ENCODE measurements at regions not wholly inside any gene's neighbourhood (a gene's known extent, or its start where the extent isn't known, plus 50 kb on each side); places are given as distances from the start of the nearest gene placed in this dataset.

GRCh38 chr1:79785964-79786363 lies 779.4 kb upstream of the ADGRL4 start:
- intact Hi-C loops (cut with DNase I, micrococcal nuclease), result no loop called here
- H3K27me3 Mint-ChIP-seq, result no peaks in the 10 kb centered on the region
- ChIA-PET CTCF (no interaction called here), POLR2A (no interaction called here)
- no peak for ATAC-seq (ENCODE audit: poor library complexity)
- H3K4me1 Mint-ChIP-seq (ENCODE audit: low read depth), result no peaks in the 10 kb centered on the region
- no peak overlapping the region for H3K4me3 Mint-ChIP-seq
- peaks cover 0 to 7% of the 10 kb centered on the region in 2 experiments for H3K9me3 ChIP-seq (ENCODE audit: control insufficient read depth in 1 of 2, insufficient read depth in 1 of 2, low read length in 2 of 2)
- H3K9me3 Mint-ChIP-seq, result peaks cover 11% of the 10 kb centered on the region
- H3K4me1 ChIP-seq (ENCODE audit: insufficient read depth, low read length), result no peaks in the 10 kb centered on the region
- H3K4me3 ChIP-seq (ENCODE audit: low read length), result no peak overlapping the region
- no peaks in the 10 kb centered on the region for H3K36me3 Mint-ChIP-seq (ENCODE audit: low read depth)
- no peak overlapping the region for H3K27ac Mint-ChIP-seq
- no peak for TF ChIP-seq CTCF (IDR thresholded peaks at IDR 0.05)
- no peak for DNase-seq
- H3K36me3 ChIP-seq (ENCODE audit: insufficient read depth, low read length), result no peaks in the 10 kb centered on the region
- H3K27me3 ChIP-seq (ENCODE audit: control insufficient read depth in 1 of 2, insufficient read depth in 2 of 2, low read length in 2 of 2), result no peaks in the 10 kb centered on the region
- no peak overlapping the region for H3K27ac ChIP-seq (ENCODE audit: low read depth in 1 of 2, low read length in 2 of 2)

GRCh38 chr1:79785561-79785960 lies 779.0 kb upstream of the ADGRL4 start:
- Histone ChIP-seq H3K36me3 (ENCODE audit: insufficient read depth, low read length) (no peaks in the 10 kb centered on the region), H3K27me3 (ENCODE audit: control insufficient read depth in 1 of 2, insufficient read depth in 2 of 2, low read length in 2 of 2) (no peaks in the 10 kb centered on the region)
- no peaks in the 10 kb centered on the region for H3K27me3 Mint-ChIP-seq

GRCh38 chr1:79781261-79781660 lies 774.7 kb upstream of the ADGRL4 start:
- H3K27me3 ChIP-seq (ENCODE audit: control insufficient read depth in 1 of 2, insufficient read depth in 2 of 2, low read length in 2 of 2), result no peaks in the 10 kb centered on the region
- H3K4me1 ChIP-seq (ENCODE audit: insufficient read depth, low read length), result no peaks in the 10 kb centered on the region
- intact Hi-C loops (cut with DNase I, micrococcal nuclease), result no loop called here
- no peaks in the 10 kb centered on the region for H3K36me3 Mint-ChIP-seq (ENCODE audit: low read depth)
- no peak overlapping the region for H3K4me3 ChIP-seq (ENCODE audit: low read length)
- peaks cover 0 to 9% of the 10 kb centered on the region in 2 experiments for H3K9me3 ChIP-seq (ENCODE audit: control insufficient read depth in 1 of 2, insufficient read depth in 1 of 2, low read length in 2 of 2)
- ChIA-PET POLR2A (no interaction called here), CTCF (no interaction called here)
- no peak overlapping the region for H3K27ac ChIP-seq (ENCODE audit: low read depth in 1 of 2, low read length in 2 of 2)
- no peak overlapping the region for H3K4me3 Mint-ChIP-seq
- TF ChIP-seq CTCF (IDR thresholded peaks at IDR 0.05), result no peak
- no peaks in the 10 kb centered on the region for H3K4me1 Mint-ChIP-seq (ENCODE audit: low read depth)
- no peaks in the 10 kb centered on the region for H3K36me3 ChIP-seq (ENCODE audit: insufficient read depth, low read length)
- H3K9me3 Mint-ChIP-seq, result peaks cover 3% of the 10 kb centered on the region
- ATAC-seq (ENCODE audit: poor library complexity) (no peak), DNase-seq (no peak)
- no peaks in the 10 kb centered on the region for H3K27me3 Mint-ChIP-seq
- no peak overlapping the region for H3K27ac Mint-ChIP-seq

More at GRCh38 chr1:79785561-79785960, 779.0 kb upstream of the ADGRL4 start:
- Mint-ChIP-seq H3K9me3 (peaks cover 11% of the 10 kb centered on the region), H3K4me3 (no peak overlapping the region), H3K27ac (no peak overlapping the region), H3K4me1 (ENCODE audit: low read depth) (no peaks in the 10 kb centered on the region), H3K36me3 (ENCODE audit: low read depth) (no peaks in the 10 kb centered on the region)
- DNase-seq (no peak), ATAC-seq (ENCODE audit: poor library complexity) (no peak)
- TF ChIP-seq CTCF (IDR thresholded peaks at IDR 0.05), result no peak
- ChIA-PET POLR2A (no interaction called here), CTCF (no interaction called here)
- H3K27ac ChIP-seq (ENCODE audit: low read depth in 1 of 2, low read length in 2 of 2), result no peak overlapping the region
- intact Hi-C loops (cut with DNase I, micrococcal nuclease), result no loop called here
- peaks cover 0 to 11% of the 10 kb centered on the region in 2 experiments for H3K9me3 ChIP-seq (ENCODE audit: control insufficient read depth in 1 of 2, insufficient read depth in 1 of 2, low read length in 2 of 2)
- no peak overlapping the region for H3K4me3 ChIP-seq (ENCODE audit: low read length)
- no peaks in the 10 kb centered on the region for H3K4me1 ChIP-seq (ENCODE audit: insufficient read depth, low read length)
